ENCODE measurements at regions not wholly inside any gene's neighbourhood (a gene's known extent, or its start where the extent isn't known, plus 50 kb on each side); places are given as distances from the start of the nearest gene placed in this dataset.

- TF ChIP-seq CTCF (conservative IDR thresholded peaks at IDR 0.05; ENCODE audit: low read depth, low read length) (no peak), EZH2 (IDR thresholded peaks at IDR 0.05; ENCODE audit: low read length, unreplicated experiment) (no peak), EZH2phosphoT487 (IDR thresholded peaks at IDR 0.05; ENCODE audit: borderline replicate concordance, low read length) (no peak)
- no peaks in the 10 kb centered on the region for H3K9me3 ChIP-seq (ENCODE audit: low read length)
- no peak for ATAC-seq
- intact Hi-C loops (cut with micrococcal nuclease) = no loop called here
- no peaks in the 10 kb centered on the region for H4K20me1 ChIP-seq (ENCODE audit: low read length)
- DNase-seq = no peak
- H3K27ac ChIP-seq (ENCODE audit: low read length) = no peak overlapping the region
- CTCF ChIA-PET = no interaction called here
- no peaks in the 10 kb centered on the region for H3K27me3 ChIP-seq (ENCODE audit: low read length)
- no peaks in the 10 kb centered on the region for H3F3A ChIP-seq (ENCODE audit: low read length, unreplicated experiment)
- H3K9me2 ChIP-seq (replicated peaks; ENCODE audit: low read length) = no peaks in the 10 kb centered on the region
- H3K4me3 ChIP-seq (ENCODE audit: low read length) = no peak overlapping the region
- H3K79me2 ChIP-seq (ENCODE audit: low read length) = no peaks in the 10 kb centered on the region
- H2AFZ ChIP-seq (ENCODE audit: low read length) = no peak overlapping the region
- no peak overlapping the region for H3K4me2 ChIP-seq (ENCODE audit: low read length)
- no peaks in the 10 kb centered on the region for H3K4me1 ChIP-seq (ENCODE audit: insufficient read depth, low read length)
- BruUV-seq (replicated peaks) = no TSS peak
- no peaks in the 10 kb centered on the region for H3K36me3 ChIP-seq (ENCODE audit: low read depth, low read length)
- POLR2A ChIA-PET (ENCODE audit: unreplicated experiment) = no interaction called here
- H3K9ac ChIP-seq (ENCODE audit: low read length) = no peak overlapping the region
Measured at GRCh38 chr22:49040754-49041467, 786.8 kb downstream of the BRD1 start.

GRCh38 chr22:49040111-49040510 is 787.6 kb downstream of the BRD1 start:
- Histone ChIP-seq H3K4me1 (ENCODE audit: insufficient read depth, low read length) (no peaks in the 10 kb centered on the region), H3K9ac (ENCODE audit: low read length) (no peak overlapping the region), H4K20me1 (ENCODE audit: low read length) (no peaks in the 10 kb centered on the region), H3K36me3 (ENCODE audit: low read depth, low read length) (no peaks in the 10 kb centered on the region), H3K79me2 (ENCODE audit: low read length) (no peaks in the 10 kb centered on the region), H3K9me2 (replicated peaks; ENCODE audit: low read length) (no peaks in the 10 kb centered on the region), H3K4me3 (ENCODE audit: low read length) (no peak overlapping the region), H3K27ac (ENCODE audit: low read length) (no peak overlapping the region), H3K9me3 (ENCODE audit: low read length) (no peaks in the 10 kb centered on the region), H3F3A (ENCODE audit: low read length, unreplicated experiment) (no peaks in the 10 kb centered on the region), H2AFZ (ENCODE audit: low read length) (no peak overlapping the region), H3K27me3 (ENCODE audit: low read length) (no peaks in the 10 kb centered on the region), H3K4me2 (ENCODE audit: low read length) (no peak overlapping the region)
- POLR2A ChIA-PET (ENCODE audit: unreplicated experiment) = no interaction called here
- intact Hi-C loops (cut with micrococcal nuclease) = no loop called here
- TF ChIP-seq EZH2phosphoT487 (IDR thresholded peaks at IDR 0.05; ENCODE audit: borderline replicate concordance, low read length) (no peak), EZH2 (IDR thresholded peaks at IDR 0.05; ENCODE audit: low read length, unreplicated experiment) (no peak), CTCF (conservative IDR thresholded peaks at IDR 0.05; ENCODE audit: low read depth, low read length) (no peak)
- ATAC-seq = no peak
- CTCF ChIA-PET = no interaction called here
- BruUV-seq (replicated peaks) = no TSS peak
- no peak for DNase-seq

GRCh38 chr22:49039625-49040024 is 788.0 kb downstream of the BRD1 start:
- DNase-seq (no peak), ATAC-seq (no peak)
- BruUV-seq (replicated peaks) = no TSS peak
- TF ChIP-seq EZH2 (IDR thresholded peaks at IDR 0.05; ENCODE audit: low read length, unreplicated experiment) = no peak
- TF ChIP-seq CTCF (conservative IDR thresholded peaks at IDR 0.05; ENCODE audit: low read depth, low read length) = no peak
- CTCF ChIA-PET = no interaction called here
- Histone ChIP-seq H3K9me2 (replicated peaks; ENCODE audit: low read length) (no peaks in the 10 kb centered on the region), H3K9ac (ENCODE audit: low read length) (no peak overlapping the region), H3K4me1 (ENCODE audit: insufficient read depth, low read length) (no peaks in the 10 kb centered on the region), H3F3A (ENCODE audit: low read length, unreplicated experiment) (no peaks in the 10 kb centered on the region), H2AFZ (ENCODE audit: low read length) (no peak overlapping the region), H4K20me1 (ENCODE audit: low read length) (no peaks in the 10 kb centered on the region), H3K9me3 (ENCODE audit: low read length) (no peaks in the 10 kb centered on the region), H3K79me2 (ENCODE audit: low read length) (no peaks in the 10 kb centered on the region), H3K36me3 (ENCODE audit: low read depth, low read length) (no peaks in the 10 kb centered on the region), H3K4me3 (ENCODE audit: low read length) (no peak overlapping the region), H3K27me3 (ENCODE audit: low read length) (no peaks in the 10 kb centered on the region), H3K27ac (ENCODE audit: low read length) (no peak overlapping the region), H3K4me2 (ENCODE audit: low read length) (no peak overlapping the region)
- POLR2A ChIA-PET (ENCODE audit: unreplicated experiment) = no interaction called here
- intact Hi-C loops (cut with micrococcal nuclease) = no loop called here

Measured in PC-3 (cell line).